Testis (tissue), 2 donors: ENCODE measurements at regions not wholly inside any gene's neighbourhood (a gene's known extent, or its start where the extent isn't known, plus 50 kb on each side); places are given as distances from the start of the nearest gene placed in this dataset.

Experiments
- DNase-seq: peaks from one replicate; pipeline ENCODE4 v3.0.0-alpha.2; 2019
- H3K27ac ChIP-seq, 2 donors: fragments of 200-600 bp; sonication (generic); one replicate each; pipeline ENCODE4 v1.5.1; 2019
- H3K27me3 ChIP-seq: fragments of 200-600 bp; sonication (generic); one replicate; pipeline ENCODE4 v1.5.1; 2019
- H3K36me3 ChIP-seq: fragments of 200-600 bp; sonication (generic); one replicate; pipeline ENCODE4 v1.5.1; 2017; ENCODE audit warnings: low read depth; ENCODE audit errors: missing control alignments
- H3K4me1 ChIP-seq: fragments of 200-600 bp; sonication (generic); one replicate; pipeline ENCODE4 v1.5.1; 2019
- H3K4me3 ChIP-seq, 2 donors: fragments of 200-600 bp; sonication (generic); one replicate each; pipeline ENCODE4 v1.5.1; 2017 to 2019
- H3K9me3 ChIP-seq: fragments of 200-600 bp; sonication (generic); one replicate; pipeline ENCODE4 v1.5.1; 2017
- POLR2A ChIP-seq: fragments of 450-650 bp; IDR thresholded peaks from one replicate; pipeline ENCODE4 v1.6.1; 2017; ENCODE audit warnings: antibody characterized with exemption, mild to moderate bottlenecking, moderate library complexity
- whole genome bisulfite sequencing, 2 donors: methylation state at CpG; one replicate each; pipeline ENCODE4 v1.1.5; 2018; 5-methylcytosine and 5-hydroxymethylcytosine counted together
- intact Hi-C: fragments of 100-400 bp; cut with DNase I; formaldehyde crosslinking; loops from one replicate; pipeline ENCODE4 v1.15.1; 2023; ENCODE audit warnings: low total_unique reads
- TF ChIP-seq, protein P1 (sequence below), 3 experiments: fragments of 450-650 bp in 2 of 3; fragments of 200-600 bp in 1 of 3; sonication (generic) in 1 of 3; IDR thresholded peaks; one replicate each; pipeline ENCODE4 v1.5.1; 2016 to 2019; ENCODE audit warnings: antibody characterized with exemption in 3 of 3, mild to moderate bottlenecking in 2 of 3, moderate library complexity in 1 of 3

DNA sequence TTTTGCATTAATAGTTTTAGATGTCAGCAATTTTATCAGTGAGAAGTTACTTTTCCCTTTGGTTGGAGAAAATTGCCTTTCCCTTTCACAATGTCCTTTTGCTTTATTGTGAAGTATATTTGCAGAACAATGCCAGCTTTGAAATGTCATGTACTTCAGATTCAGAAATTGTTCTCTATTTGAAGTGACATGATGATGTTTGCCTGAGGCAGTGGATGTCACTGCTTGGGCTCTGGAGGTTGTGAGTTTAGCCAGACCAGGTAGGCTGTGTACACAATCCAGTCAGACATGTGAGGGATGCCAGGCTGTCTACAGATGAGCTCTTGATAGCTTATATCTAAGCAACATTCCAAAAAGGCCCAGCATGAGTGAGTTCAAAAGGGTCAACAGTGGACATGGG lies 451.9 kb upstream of the FBXO33 start:
- no peak overlapping the region for H3K4me3 ChIP-seq
- H3K4me1 ChIP-seq: no peaks in the 10 kb centered on the region
- H3K36me3 ChIP-seq: no peaks in the 10 kb centered on the region
- no peaks in the 10 kb centered on the region for H3K27me3 ChIP-seq
- H3K27ac ChIP-seq: no peak overlapping the region
- no peaks in the 10 kb centered on the region for H3K9me3 ChIP-seq
- TF ChIP-seq POLR2A: no peak
- TF ChIP-seq, protein P1, sequence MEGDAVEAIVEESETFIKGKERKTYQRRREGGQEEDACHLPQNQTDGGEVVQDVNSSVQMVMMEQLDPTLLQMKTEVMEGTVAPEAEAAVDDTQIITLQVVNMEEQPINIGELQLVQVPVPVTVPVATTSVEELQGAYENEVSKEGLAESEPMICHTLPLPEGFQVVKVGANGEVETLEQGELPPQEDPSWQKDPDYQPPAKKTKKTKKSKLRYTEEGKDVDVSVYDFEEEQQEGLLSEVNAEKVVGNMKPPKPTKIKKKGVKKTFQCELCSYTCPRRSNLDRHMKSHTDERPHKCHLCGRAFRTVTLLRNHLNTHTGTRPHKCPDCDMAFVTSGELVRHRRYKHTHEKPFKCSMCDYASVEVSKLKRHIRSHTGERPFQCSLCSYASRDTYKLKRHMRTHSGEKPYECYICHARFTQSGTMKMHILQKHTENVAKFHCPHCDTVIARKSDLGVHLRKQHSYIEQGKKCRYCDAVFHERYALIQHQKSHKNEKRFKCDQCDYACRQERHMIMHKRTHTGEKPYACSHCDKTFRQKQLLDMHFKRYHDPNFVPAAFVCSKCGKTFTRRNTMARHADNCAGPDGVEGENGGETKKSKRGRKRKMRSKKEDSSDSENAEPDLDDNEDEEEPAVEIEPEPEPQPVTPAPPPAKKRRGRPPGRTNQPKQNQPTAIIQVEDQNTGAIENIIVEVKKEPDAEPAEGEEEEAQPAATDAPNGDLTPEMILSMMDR (IDR thresholded peaks at IDR 0.05): no peak
- no peak for DNase-seq
- intact Hi-C loops: no loop called here

DNA sequence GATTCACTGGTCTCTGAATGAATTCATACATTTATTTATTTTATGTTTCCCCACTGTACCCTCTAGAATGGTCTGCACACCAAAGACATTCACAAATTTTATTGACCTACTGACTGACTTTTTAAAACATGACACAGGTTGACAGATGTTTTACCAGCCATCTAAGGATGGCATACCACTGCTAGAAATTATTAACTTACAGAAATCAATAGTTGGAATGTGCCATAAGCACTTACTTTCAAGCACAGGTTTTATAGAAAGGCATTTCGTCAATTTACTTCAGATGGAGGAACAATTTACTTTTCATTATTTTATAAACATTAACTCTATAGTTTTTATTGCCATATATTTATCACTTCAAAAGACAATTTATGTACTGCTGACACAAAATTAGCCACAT lies 448.7 kb upstream of the FBXO33 start:
- Histone ChIP-seq H3K4me1 (no peaks in the 10 kb centered on the region), H3K27ac (no peak overlapping the region), H3K9me3 (no peaks in the 10 kb centered on the region), H3K27me3 (no peaks in the 10 kb centered on the region), H3K4me3 (no peak overlapping the region), H3K36me3 (no peaks in the 10 kb centered on the region)
- intact Hi-C loops: no loop called here
- WGBS, 2 donors: 80 to 89% methylated on average over 1 of the region's 1 CpG
- DNase-seq: no peak
- no peak for TF ChIP-seq POLR2A
- TF ChIP-seq, protein P1 (IDR thresholded peaks at IDR 0.05): no peak

DNA sequence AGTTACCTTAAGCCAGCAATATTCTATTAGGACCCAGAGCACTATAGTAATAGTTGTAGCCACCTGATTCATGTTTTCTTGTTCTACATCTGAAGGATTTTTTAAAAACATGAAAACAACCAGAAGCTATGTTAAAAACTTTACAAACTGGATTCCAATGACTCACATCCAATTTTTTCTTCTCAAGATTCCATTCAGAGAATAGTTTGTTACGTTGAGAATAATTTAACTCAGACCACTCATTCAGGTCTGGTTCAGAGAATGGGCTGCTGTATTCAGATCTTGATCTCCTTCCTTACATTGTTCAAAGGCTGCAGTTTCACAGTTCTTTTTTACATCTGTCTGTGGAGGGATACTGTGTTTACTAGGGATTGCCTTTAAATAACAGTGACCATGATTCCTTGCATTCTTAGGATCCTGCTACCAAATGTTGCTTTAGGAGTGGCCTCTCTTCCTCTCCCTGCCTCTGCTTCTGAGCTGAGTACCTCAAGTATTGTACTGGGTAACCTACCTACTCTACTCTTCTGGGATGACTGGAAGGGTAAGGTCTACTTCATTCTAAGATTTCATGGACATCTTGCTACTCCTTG lies 448.0 kb upstream of the FBXO33 start:
- no peaks in the 10 kb centered on the region for H3K4me1 ChIP-seq
- no peaks in the 10 kb centered on the region for H3K9me3 ChIP-seq
- intact Hi-C loops: no loop called here
- no peaks in the 10 kb centered on the region for H3K36me3 ChIP-seq
- WGBS, 2 donors: 43 to 77% methylated on average over 1 of the region's 1 CpG
- H3K27me3 ChIP-seq: no peaks in the 10 kb centered on the region
- H3K4me3 ChIP-seq: no peak overlapping the region
- no peak for DNase-seq
- TF ChIP-seq POLR2A: no peak
- TF ChIP-seq, protein P1 (IDR thresholded peaks at IDR 0.05): no peak
- no peak overlapping the region for H3K27ac ChIP-seq

DNA sequence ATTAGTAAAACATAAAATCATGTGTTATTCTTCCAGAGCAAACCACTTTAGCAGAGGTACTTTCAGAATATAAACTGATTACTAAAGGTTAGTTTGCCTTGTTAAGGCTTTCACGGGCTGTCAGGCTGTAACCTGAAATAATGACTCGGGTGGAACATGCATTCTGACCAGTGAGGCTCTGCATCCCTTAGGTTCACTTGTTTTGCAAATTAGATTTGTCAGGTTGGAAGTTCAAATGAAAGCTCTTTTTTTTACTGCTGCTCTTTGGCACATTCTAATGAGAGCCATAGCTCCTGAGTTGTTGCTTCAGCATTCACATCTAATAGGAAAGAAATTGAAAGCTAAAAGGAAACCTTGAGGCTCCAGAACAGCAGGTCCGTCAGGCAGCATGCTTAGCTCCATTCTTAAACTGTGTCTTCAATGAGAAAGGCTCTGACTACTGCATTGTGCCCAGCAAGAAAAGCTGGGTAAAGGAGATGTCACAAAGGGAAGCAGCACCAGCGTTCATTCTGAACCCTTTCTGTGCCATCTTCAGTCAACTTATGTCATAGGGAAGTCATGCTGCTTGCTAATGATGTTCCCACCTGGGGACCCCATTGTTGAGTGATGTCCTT lies 445.5 kb upstream of the FBXO33 start:
- Histone ChIP-seq H3K27ac (no peak overlapping the region), H3K9me3 (no peaks in the 10 kb centered on the region), H3K4me1 (no peaks in the 10 kb centered on the region), H3K36me3 (no peaks in the 10 kb centered on the region), H3K27me3 (no peaks in the 10 kb centered on the region), H3K4me3 (no peak overlapping the region)
- WGBS, 2 donors: 68 to 70% methylated on average over 4 of the region's 4 CpGs
- intact Hi-C loops: no loop called here
- TF ChIP-seq, protein P1 (IDR thresholded peaks at IDR 0.05): no peak
- no peak for TF ChIP-seq POLR2A
- no peak for DNase-seq

DNA sequence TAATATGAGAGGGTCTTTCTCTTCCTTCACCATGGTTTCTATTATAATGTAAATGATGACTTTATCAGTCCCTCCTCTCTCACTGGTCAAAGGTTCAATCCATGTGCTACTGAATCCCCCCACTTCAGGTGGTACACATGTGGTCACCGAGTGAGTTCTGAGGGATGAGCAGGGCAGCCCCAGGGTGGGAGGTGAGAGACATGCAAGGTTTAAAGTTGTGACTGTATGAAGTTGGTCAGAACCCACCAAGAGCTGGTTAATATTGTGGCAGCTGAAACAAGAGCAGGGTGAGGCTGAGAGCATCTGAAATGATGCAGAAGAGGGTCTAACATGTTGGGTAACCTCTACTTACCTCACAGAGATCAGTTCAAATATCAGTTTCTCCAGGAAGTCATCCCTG lies 444.7 kb upstream of the FBXO33 start:
- Histone ChIP-seq H3K27ac (no peak overlapping the region), H3K9me3 (no peaks in the 10 kb centered on the region), H3K4me3 (no peak overlapping the region), H3K4me1 (no peaks in the 10 kb centered on the region), H3K27me3 (no peaks in the 10 kb centered on the region), H3K36me3 (no peaks in the 10 kb centered on the region)
- TF ChIP-seq POLR2A: no peak
- TF ChIP-seq, protein P1 (IDR thresholded peaks at IDR 0.05): no peak
- no peak for DNase-seq
- WGBS, 2 donors: 71 to 92% methylated on average over 1 of the region's 1 CpG
- intact Hi-C loops: no loop called here
